ENCODE measurements at regions not wholly inside any gene's neighbourhood (a gene's known extent, or its start where the extent isn't known, plus 50 kb on each side); places are given as distances from the start of the nearest gene placed in this dataset.
"Not testable (repeated sequence)": the region's sequence is repeated elsewhere in the genome, so short reads cannot be mapped to it uniquely, and the experiment has no call there.

- no peak for DNase-seq (ENCODE audit: low spot score)
Measured at GRCh38 chr7:85310301-85310700, 123.4 kb upstream of the SEMA3D start.

DNA sequence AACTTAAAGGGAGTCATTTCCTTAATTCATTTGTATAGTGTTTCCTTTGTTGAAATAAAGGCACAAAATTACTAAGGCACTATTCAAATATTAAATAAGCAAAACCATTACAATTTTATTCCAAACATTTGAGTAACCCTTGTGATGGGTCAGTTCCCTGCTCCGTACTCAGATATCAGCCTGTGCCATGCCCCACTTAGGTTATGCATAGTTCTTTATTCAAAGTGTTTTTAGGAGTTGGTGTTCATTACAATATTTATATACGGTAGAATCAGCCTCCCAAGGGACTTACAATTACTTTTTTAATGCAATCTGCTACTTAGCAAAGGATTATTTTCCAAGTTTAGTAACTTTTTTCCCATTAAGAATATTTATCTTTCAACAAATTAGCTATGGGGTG lies 119.3 kb upstream of the SEMA3D start:
- DNase-seq (ENCODE audit: low spot score) = no peak

DNA sequence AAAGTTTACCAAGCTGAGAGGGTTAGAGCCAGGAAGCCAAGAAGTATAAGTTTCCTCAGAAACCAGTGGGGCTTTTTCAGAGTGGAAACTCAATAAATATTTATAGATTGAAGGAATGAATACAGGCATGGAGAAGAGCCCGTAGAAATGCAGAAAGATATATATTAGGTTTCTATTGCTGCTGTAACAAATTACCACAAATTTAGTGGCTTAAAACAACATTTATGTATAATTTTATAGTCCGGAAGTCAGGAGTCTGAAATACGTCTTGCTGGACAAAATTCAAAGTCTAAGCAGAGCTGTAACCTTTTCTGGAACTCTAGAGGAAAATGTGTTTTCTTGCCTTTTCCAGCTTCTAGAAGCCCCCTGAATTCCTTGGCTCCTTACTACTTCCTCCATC lies 107.3 kb upstream of the SEMA3D start:
- DNase-seq (ENCODE audit: low spot score) = no peak

DNA sequence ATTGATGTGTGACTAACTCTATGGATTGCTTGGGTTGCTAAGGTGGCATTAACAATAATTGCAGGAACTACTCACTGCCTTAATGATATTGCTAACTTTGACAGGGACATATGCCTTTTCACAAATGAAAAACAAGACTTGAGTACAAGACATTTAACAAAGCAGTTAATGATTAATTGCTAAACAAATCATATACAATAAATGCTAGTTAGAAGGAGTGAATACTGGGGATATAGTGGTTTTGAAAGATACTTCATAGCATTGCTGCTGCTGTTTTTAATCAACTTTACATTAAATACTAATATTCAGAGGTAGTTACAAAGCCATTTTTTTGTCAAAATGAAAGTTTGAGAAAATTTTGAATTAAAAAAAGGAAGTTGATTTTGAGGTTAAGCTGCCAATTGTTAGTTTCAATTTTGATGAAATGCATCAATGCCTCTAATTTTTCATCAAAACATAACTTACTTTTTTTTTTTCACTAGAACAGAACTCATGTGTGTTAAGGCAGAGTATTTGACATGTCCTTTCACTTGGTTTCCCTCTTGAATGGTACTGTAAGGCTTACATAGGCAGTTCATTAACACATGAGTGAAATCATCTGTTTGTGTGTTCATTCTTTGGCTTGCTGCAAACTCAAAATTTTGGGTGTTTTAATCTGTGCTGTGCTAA lies 106.2 kb upstream of the SEMA3D start:
- DNase-seq (ENCODE audit: low spot score) = no peak

DNA sequence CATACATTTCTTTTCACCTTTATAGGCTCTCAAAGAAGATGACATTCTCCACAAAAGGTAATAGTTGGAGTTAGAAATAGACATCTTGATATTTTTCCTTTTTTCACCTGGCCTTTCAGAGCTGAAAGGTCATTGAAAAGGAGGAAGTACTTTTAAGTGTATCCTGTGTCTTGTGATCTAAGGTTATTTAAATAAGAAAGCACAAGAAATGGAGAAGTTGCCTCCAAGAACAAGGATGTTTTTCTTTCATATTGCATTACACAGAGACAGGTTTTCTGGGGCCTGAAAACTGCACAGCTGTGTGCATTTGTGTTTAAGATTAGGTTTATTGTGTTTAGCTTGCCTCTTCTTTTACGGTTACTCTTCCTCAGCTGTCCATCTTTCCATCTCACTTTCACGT lies 103.4 kb upstream of the SEMA3D start:
- no peak for DNase-seq (ENCODE audit: low spot score)

DNA sequence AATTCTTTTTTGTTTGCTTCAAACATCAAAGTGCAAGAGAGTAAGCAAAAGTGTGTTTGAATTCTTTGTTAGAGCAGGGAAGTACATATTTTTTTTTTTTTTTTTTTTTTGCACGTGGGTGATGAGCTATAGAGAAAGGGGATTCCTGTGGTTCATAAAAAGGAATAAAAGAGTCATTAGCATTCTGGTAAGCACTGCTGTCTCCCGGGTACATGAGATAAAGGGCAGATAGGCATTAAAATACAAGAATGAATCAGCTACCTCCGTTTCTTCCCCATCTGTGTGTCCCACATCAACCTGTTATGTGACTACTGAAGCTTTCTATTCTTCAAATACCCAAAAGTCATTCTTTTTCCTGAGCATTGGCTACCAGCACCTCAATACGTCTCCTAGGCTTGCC lies 102.4 kb upstream of the SEMA3D start:
- no peak for DNase-seq (ENCODE audit: low spot score)

- DNase-seq (ENCODE audit: low spot score) = no peak
Measured at GRCh38 chr7:85287106-85287825, 100.4 kb upstream of the SEMA3D start.

GRCh38 chr7:85286446-85286845 lies 99.6 kb upstream of the SEMA3D start:
- DNase-seq (ENCODE audit: low spot score) = no peak

GRCh38 chr7:85285527-85285926 lies 98.7 kb upstream of the SEMA3D start:
- DNase-seq (ENCODE audit: low spot score) = no peak

GRCh38 chr7:85275204-85275603 lies 88.3 kb upstream of the SEMA3D start:
- no peak for DNase-seq (ENCODE audit: low spot score)

DNA sequence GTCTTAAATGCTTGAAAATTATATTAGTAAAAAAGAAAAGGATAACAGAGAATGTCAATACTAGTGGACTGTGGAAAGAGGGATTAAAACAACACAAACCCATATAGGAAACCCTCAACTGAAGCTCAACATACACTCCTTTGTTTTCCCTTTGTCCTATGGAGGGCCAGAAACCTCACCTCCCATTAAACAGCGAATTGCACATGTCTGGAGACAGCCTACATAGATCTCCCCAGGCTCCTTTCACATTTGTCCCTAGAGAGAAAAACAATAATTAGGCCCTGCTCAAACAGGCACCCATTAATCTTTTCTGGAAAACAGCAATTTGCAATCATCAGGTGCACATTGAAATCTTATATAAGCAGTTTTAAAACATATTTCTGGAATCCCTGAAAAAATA lies 87.6 kb upstream of the SEMA3D start:
- DNase-seq (ENCODE audit: low spot score) = no peak

GRCh38 chr7:85262891-85263290 lies 76.0 kb upstream of the SEMA3D start:
- no peak for DNase-seq (ENCODE audit: low spot score)

GRCh38 chr7:85261336-85261735 lies 74.5 kb upstream of the SEMA3D start:
- no peak for DNase-seq (ENCODE audit: low spot score)

GRCh38 chr7:85249787-85250186 lies 62.9 kb upstream of the SEMA3D start:
- DNase-seq (ENCODE audit: low spot score) = not testable (repeated sequence)

GRCh38 chr7:85239109-85239508 lies 52.3 kb upstream of the SEMA3D start:
- DNase-seq (ENCODE audit: low spot score) = no peak

DNA sequence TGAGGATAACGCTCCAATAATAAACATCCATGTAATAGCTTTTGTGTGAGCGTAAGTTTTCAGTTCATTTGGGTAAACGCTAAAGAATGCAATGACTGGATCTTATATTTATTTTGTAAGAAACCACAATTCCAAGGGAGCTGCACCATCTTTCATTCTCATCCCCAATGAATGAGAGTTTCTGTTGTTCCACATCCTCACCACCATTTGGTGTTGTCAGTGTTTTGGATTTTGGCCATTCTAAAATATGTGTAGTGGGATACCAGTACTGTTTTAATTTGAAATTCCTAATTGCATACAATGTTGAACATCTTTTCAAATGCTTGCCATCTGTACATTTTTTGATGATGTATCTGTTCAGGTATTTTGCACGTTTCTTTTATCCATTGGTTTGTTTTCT lies 50.9 kb upstream of the SEMA3D start:
- DNase-seq (ENCODE audit: low spot score) = no peak
